GM19467 (cell line): ENCODE measurements at regions not wholly inside any gene's neighbourhood (a gene's known extent, or its start where the extent isn't known, plus 50 kb on each side); places are given as distances from the start of the nearest gene placed in this dataset.

Source experiments
- ATAC-seq: cut with Tn5 transposase; IDR thresholded peaks from one replicate; pipeline ENCODE4 v1.9.1; 2021; ENCODE audit warnings: mild to moderate bottlenecking, moderate library complexity; ENCODE audit not compliant: unreplicated experiment

GRCh38 chr12:65653321-65653720 lies 171.0 kb upstream of the HMGA2 start:
- ATAC-seq, result no peak

- no peak for ATAC-seq
These were observed 170.2 kb upstream of the HMGA2 start for GRCh38 chr12:65653946-65654629.

GRCh38 chr12:65655074-65655493 lies 169.2 kb upstream of the HMGA2 start:
- ATAC-seq, result no peak

- no peak for ATAC-seq
These were observed 168.0 kb upstream of the HMGA2 start for GRCh38 chr12:65656156-65656882.

GRCh38 chr12:65656891-65657351 lies 167.4 kb upstream of the HMGA2 start:
- ATAC-seq, result no peak

GRCh38 chr12:65657635-65658034 lies 166.6 kb upstream of the HMGA2 start:
- no peak for ATAC-seq

- ATAC-seq, result no peak
These were observed 165.9 kb upstream of the HMGA2 start for GRCh38 chr12:65658360-65658759.

GRCh38 chr12:65659681-65660080 lies 164.6 kb upstream of the HMGA2 start:
- no peak for ATAC-seq

- no peak for ATAC-seq
These were observed 164.2 kb upstream of the HMGA2 start for GRCh38 chr12:65660096-65660495.

GRCh38 chr12:65660836-65661235 lies 163.4 kb upstream of the HMGA2 start:
- ATAC-seq, result no peak

GRCh38 chr12:65662590-65662989 lies 161.7 kb upstream of the HMGA2 start:
- ATAC-seq, result no peak

- no peak for ATAC-seq
These were observed 161.2 kb upstream of the HMGA2 start for GRCh38 chr12:65663097-65663496.

- ATAC-seq, result no peak
These were observed 160.6 kb upstream of the HMGA2 start for GRCh38 chr12:65663648-65664047.

- ATAC-seq, result no peak
These were observed 159.5 kb upstream of the HMGA2 start for GRCh38 chr12:65664715-65665250.

GRCh38 chr12:65665817-65666216 lies 158.5 kb upstream of the HMGA2 start:
- no peak for ATAC-seq

GRCh38 chr12:65666876-65667275 lies 157.4 kb upstream of the HMGA2 start:
- no peak for ATAC-seq

GRCh38 chr12:65667932-65668331 lies 156.4 kb upstream of the HMGA2 start:
- ATAC-seq, result no peak

GRCh38 chr12:65668981-65669695 lies 155.1 kb upstream of the HMGA2 start:
- ATAC-seq, result no peak

GRCh38 chr12:65670775-65671174 lies 153.5 kb upstream of the HMGA2 start:
- no peak for ATAC-seq

GRCh38 chr12:65672441-65672840 lies 151.8 kb upstream of the HMGA2 start:
- no peak for ATAC-seq

- no peak for ATAC-seq
These were observed 151.1 kb upstream of the HMGA2 start for GRCh38 chr12:65673156-65673690.
